NCI-H2227 treated with DMSO at 0.1 percent for 48 hours (cell line): ENCODE measurements at regions not wholly inside any gene's neighbourhood (a gene's known extent, or its start where the extent isn't known, plus 50 kb on each side); places are given as distances from the start of the nearest gene placed in this dataset.

Experiments used
- DNase-seq: peaks from one replicate; lab custom pipeline; 2025; lab: John Stamatoyannopoulos, UW

DNA sequence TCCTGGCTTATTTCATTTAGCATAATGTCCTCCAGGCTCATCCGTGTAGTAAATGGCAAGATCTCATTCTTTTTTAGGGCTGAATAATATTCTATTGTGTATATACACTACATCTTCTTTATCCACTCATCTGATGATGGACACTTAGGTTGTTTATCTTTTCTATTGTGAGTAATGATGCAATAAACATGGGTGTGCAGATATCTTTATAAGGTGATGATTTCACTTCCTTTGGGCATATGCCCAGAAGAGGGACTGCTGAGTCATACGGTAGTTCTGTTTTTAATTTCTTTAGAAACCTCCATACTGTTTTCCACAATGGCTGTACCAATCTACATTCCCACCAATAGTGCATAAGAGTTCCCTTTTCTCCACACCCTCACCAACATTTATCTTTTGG is 317.6 kb upstream of the CNKSR2 start:
- no peak for DNase-seq

DNA sequence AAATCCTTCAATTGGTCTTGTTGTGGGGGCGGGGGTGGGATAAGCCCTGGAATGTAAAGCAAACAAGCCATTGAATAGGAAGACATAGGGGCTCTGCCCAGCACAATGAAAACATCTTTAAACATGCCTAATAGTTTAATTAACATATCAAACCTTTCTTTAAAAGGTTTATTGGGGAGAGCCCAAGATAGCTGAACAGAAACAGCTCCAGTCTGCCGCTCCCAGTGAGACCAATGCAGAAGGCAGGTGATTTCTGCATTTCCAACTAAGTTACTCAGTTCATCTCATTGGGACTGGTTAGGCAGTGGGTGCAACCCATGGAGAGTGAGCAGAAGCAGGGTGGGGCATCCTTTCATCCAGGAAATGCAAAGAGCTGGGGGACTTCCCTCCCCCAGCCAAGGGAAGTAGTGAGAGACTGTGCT is 327.2 kb upstream of the CNKSR2 start:
- DNase-seq, result no peak

DNA sequence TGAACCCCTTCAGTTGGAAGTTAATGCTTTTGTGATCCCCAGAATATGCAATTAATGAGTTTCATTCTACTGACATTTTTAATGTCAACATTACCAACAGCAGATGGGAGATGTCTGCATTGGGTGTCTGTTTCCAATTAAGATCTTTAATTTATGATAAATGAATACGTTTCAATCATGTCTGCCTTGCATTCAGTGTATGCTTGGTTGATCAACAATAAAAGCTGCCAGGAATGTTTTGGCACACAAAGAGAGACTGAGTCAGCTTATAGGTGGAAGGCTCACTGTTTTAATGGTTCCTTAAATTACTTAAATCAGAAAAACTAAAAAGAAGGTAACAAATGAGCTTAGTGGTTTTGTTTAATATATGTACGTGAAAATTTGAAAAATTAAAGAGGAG is 359.9 kb upstream of the CNKSR2 start:
- no peak for DNase-seq

DNA sequence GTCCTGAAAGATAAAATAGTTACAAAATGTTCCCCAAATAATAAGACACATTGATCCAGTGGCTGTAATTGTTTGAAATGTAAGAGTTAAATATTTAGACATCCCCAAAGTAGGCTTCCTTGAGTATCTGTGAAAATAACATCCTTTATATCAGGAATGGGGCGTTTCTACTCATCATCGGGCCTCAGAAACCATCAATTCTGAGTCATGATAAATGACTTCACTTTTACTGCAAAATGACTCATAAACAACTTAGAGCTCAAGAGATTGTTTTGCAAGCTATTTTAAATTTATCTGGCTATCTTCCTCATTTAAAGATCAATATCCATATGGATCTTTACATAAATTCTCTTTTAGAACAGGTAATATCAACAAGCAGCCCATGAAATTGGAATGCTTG is 369.4 kb upstream of the CNKSR2 start:
- peak; percentile 57 for DNase-seq

DNA sequence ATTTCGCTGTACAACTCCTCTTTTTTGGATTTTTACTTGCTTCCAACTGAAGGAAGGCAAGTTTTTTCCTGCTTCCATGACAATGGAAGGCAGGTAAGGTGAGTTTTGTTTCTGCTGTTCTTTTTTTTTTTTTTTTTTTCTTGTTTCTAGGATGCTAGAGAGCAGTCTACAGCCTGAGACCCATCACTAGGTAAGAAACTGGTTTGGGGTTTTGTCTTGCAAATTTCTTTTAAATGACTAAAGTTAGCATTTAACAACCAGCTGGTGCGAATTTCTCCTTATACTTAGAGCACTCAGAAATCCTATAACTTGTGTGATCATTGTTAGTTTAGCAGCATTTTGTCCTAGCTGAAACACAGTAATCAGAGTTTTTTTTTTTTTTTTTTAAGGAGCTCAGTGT is 378.4 kb upstream of the CNKSR2 start:
- DNase-seq, result no peak

DNA sequence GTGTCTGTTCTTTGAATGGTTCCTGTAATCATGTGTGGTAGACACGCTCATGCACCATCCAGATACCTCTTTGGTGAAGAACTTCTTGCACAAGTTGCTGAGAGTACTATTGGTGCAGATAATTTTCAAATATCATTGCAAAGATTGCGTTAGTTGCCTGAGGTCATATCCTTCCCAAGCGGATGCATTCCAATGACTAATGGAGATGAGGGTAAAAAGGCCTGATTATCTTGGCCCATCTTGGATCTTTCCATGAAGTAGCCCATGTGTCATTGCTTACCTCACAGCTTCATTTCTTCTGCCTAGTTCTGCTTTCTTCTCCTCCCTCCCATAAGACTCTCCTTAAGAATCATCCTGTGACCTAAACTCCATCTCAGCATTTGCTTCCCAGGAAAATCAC is 384.9 kb upstream of the CNKSR2 start:
- no peak for DNase-seq

DNA sequence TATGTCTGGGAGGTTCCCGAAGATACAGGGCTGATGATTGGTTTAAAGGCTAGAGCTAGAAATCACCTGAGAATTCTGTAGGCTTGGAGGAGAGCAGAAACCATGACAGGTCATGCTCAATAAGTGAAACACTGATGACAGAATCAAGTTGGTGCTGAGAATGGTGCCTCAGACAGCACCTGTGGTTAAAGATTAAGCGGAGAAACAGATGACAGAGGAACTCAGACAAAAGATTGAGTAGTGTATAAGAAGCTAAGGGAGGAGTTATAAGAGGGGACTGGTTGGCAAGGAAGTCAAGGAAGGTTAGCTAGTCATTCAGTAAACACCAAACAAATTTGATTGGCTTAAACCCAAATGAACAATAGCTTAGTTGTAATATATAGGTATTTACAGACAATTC is 385.4 kb upstream of the CNKSR2 start:
- DNase-seq, result no peak

DNA sequence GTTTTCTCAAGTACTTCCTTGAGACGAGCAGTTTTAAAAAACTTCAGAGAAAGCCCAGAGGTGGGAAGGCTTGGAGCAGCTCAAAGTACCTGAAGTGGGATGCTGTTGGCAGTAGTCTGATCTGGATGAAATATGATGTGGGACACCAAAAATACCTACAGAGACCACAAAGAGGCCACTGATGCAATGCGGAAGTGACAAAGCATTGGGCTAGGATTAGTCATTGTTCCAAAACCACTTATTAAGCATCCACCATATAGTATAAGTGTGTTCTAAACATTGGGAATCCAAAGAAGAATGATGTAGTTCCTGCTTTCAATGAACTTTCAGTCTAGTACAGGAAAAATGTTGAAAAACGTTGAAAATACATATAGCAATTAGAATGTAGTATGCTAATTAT is 386.1 kb upstream of the CNKSR2 start:
- no peak for DNase-seq

DNA sequence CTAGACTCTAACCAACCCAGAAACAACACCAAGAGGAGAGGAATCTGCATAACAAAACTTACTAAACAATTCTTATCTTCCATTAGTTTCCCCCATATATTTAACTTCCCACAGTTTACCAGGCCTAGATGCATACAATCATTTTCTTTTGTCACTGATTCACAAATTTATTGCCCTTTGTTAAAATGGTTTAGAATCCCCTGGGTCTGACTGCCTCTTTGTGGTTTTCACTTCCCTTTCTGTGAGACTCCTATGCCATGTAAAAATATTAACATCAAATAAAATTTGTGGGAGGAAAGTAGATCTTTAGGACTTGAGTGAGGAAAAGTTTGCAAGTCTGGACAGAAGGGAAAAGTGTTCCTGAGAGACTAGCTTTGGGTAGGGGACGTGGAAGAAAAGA is 393.8 kb upstream of the CNKSR2 start:
- no peak for DNase-seq

DNA sequence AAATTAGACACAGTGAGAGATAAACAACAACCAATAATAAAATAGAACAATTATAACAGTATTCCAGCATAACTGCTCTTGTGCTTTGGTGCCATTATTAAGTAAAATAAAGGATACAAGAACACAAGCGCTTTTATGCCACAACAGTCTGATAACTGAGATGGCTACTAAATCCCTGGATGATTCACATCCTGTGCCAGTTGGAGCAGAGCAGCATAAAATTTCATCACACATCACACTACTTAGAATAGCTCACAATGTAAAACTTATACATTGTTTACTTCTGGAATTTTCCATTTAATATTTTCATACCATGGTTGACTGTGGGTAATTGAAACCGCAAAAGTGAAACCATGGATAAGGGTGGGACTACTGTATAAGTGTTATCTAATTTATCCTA is 399.9 kb upstream of the CNKSR2 start:
- no peak for DNase-seq

DNA sequence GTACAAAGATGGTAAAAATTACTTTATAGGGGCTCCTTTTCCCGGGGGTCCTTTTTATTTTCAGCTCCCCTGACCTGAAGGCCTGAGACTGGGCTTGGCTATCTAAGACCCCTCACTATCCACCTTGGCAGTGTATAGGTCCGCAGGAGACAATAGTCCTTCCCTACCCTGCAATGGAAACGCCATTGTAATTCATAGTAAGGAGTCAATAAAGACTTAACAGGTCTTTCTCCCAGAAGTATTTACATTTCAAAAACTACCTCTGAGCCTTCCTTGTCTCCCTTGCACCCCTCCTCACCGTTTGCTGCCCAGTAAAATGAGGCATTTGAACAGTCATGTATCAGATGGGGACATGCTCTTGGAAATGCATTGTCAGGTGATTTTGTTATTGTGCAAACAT is 401.2 kb upstream of the CNKSR2 start:
- no peak for DNase-seq

DNA sequence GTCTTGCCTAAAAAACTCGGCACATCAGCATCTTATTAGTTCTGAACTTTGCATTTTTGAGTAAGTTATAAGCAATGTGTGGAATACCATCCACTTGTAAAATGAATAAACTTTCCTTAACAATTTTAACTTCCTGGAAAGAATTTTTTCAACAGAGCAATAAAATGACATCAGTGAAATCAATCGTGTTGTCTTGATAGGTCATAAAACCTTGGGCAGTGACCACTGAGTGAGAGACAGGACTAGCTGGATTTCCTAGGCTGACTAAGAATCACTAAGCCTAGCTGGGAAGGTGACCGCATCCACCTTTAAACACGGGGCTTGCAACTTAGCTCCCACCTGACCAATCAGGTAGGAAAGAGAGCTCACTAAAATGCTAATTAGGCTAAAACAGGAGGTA is 403.0 kb upstream of the CNKSR2 start:
- no peak for DNase-seq

DNA sequence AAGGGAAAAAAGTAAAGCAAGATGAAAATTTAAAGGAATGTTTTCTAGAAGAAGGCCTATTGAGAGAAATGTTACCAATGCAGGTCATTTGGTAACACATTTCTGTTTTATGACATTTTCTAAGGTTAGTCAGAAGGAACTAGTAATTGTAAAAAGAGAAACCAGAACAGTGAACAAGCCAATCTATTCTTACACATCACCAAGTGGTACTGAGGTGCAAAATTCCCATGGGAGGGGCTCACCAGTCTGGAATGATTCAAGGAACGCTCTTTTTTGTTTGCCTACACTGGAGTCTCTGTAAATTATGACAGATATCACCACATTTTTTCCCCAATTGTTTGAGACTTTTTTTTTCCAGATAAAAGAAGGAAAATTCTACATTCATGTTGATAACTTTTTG is 404.7 kb upstream of the CNKSR2 start:
- DNase-seq, result no peak

DNA sequence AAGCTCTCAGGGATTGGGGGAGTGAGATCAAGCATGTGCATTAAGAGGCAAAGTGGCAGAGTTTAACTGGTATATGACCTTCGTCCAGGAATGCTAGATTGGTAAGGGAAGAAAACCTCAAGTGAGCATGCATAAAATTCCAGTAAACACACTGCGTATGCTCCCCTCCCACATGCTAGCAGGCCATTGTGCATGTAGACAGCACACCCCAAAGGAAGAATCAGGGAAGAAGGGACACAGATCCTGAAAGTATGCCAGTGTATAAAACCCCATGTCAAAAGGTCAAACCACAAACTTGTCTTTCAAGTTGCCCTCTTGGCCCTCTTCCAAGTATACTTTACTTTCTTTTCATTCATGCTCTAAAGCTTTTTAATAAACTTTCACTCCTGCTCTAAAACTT is 405.2 kb upstream of the CNKSR2 start:
- peak; percentile 15 for DNase-seq

DNA sequence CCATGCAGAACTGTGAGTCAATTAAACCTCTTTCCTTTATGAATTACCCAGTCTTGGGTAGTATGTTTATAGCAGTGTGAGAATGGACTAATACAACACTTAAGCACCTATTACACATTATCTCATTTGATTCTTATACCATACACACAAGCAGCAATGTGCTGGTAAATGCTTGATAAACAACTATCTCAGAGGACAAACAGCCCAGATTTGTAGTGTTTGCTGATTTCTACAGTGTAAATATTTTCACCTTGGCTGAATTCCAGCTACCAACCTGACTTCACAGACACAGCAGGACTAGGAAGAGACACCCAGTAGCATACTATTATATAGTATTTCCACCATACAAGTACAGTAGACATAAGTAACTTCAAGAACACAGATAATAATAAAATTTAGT is 406.5 kb upstream of the CNKSR2 start:
- no peak for DNase-seq

DNA sequence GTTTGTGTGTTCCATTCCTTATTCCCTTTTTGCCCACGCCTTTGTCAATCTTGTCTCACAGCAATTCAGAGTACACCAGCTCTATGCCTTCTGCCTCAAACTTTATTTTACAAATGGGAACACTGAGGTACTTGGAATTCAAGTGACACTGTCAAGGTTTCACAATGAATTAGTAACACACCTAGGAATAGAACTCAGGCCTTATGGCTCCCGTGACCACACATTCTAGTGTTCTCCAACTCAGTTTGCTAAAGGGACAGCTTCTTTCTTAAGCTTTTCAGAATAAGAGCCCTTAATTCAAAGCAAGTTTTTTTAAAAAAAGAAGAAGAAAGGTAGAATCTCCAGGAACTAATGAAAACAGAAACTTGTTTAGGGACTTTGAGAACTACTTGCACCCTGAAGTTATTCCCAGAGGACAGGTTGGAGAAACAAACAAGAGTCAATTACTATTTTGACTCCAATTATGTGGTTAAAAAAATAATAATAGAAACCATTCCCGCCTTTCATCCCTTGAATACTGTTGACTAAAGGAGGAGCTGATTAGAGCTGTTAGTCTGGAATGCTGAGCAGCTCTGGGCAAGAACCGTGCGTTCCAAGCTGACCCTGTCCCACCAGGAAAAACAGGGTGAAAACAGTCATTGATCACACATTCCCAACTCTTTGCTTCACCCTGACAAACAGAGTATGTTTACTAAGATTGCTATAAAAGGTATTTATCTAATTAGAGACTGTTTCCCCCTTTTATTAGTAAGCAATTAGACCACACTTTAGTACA is 408.8 kb upstream of the CNKSR2 start:
- no peak for DNase-seq

DNA sequence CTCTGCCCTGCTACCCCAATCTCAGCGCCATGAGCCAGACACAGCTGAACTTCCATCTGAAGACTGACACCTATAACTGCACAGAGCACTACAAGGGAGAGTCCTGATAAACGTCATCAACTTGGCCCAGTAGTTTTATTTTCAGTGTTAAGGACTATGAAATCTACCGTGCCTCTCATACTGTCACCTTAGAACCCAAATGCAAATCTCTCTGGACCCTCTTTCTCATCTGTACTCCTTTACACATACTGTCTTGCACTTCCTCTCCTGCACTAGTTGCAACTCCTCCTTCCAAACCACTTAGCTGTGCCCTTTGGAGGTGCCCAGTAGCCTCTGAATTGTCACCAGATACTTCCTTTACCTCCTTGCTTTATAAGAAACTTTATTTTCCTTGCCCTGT is 420.2 kb upstream of the CNKSR2 start:
- DNase-seq, result no peak

DNA sequence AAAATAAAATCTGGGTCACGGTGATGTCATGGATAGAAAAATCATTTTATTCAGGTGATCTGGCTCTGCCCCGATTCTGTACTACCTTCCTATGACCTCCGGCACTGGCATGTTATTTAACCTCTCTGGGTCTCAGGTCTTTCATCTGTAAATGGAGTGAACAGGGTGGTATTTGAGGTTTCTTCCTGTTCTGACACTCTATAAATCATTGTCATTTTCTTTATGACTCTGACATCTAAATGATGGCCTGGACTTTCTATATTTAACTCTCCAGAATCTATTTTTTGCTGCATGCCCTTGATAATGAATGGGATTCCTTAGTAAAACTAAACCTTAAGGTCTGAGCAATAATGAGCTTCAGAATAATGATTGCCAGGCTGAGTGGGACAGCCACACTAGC is 422.0 kb upstream of the CNKSR2 start:
- peak; percentile 53 for DNase-seq

DNA sequence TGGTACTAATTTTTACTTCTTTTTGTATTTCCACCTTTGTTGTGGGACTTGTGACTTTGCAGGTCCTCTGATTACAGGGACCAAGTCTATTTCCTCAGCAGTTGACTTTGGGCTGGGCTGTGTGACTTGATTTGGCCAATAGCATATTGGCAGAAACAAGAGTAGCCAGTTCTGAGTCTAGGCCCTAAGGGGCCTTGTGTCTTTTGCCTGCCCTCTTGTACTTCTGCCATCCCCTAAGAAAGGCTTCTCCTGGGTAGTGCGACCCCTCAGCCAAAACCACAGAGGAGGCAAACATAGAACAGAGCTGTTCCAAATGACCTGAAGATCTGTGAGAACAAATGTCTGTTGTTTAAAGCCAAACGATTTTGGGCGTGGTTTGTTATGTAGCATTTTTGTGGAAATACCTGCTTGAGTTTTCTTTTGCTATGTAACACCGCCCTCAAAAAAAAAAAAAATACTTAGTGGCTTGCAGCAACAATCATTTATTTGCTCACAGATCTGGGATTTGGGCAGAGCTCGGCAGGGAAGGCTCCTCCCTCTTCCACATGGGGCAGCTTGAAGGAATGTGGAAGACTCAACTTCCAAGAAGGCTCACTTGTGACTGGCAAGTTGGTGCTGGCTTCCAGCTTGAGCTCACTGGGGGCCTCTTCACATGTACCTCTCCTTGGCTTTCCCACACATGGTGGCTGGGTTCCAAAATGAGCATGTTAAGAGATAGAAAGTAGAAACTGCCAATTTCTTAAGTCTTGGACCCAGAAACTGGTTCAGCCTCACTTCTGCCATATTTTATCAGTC is 423.0 kb upstream of the CNKSR2 start:
- DNase-seq, result no peak

DNA sequence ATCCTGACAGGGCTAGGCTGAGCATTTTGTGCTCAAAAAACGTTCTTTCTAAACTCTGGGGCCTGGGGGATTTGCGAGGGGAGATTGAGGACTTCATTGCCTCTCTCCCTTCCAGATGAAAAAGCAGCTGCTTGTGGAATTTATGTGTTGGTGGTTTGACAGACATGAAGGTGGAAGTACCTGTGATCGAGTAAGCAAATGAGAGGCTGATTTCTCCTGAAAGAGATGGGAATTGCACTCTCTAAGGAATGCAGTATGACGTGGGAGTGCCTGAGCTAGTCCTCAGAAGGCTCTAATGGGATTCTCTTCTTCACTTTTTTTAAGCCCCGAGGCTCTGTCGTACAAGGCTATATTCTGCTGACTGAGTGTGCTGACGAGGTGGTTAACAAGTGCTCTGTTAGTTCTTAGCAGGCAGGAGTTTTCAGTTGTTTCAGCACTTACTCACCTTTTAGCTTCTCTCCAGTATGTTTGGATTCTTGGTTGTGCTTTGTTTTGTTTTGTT is 426.8 kb upstream of the CNKSR2 start:
- no peak for DNase-seq

DNA sequence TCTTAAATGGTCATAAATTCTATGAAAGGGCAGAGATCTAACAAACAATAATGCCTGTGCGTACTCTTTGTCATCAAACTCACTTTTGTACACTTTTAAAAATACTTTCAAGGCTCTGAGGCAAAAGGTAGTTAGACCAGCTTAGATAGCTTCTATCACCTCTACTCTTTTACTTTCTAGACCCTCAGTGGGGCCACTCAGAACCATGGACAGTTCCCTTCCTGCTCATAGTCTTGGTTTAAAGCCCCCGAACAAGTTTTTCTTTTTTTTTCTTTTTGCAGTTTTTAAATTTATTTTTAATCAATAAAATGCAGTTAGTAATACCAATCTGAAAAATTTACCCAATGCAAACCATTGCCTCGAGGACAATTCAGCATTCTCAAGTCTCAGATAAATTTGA is 460.5 kb upstream of the CNKSR2 start:
- no peak for DNase-seq

DNA sequence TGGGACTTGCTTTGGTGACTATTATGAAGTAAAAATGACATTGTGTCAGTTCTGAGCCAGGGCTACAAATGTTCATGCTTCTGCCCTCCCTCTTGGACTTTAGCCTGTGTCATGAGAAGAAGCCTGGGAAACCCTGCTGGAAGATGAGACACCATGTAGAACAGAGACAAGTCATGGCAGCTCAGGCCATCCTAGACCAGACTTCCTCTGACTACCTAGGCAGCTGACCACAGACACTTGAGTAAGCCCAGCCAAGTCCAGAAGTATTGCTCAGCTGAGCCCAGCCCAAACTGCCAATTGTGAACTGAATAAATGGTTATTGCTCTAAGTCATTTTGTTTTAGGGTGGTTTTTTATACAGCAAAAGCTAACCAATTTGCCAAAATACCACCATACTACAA is 467.6 kb upstream of the CNKSR2 start:
- DNase-seq, result no peak

DNA sequence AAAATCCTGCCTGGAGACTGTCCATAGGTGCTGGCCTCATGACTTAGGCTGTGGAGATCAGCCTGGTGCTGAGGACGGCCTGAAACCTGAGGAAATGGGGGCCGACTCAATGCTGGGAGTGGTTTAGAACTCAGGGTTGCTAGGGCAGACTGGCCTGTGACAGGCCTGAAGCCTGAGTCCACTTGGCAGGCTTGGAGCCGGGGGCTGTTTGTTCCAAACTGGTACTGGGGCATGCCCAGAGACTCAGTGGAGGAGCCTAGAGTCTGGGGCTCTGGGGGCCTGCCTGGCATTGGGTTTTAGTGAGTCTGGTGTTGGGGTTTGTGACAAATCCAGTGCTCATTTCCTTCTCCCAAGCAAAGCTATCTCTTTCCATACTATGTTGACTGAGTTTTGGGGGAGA is 489.7 kb upstream of the CNKSR2 start:
- DNase-seq, result no peak

DNA sequence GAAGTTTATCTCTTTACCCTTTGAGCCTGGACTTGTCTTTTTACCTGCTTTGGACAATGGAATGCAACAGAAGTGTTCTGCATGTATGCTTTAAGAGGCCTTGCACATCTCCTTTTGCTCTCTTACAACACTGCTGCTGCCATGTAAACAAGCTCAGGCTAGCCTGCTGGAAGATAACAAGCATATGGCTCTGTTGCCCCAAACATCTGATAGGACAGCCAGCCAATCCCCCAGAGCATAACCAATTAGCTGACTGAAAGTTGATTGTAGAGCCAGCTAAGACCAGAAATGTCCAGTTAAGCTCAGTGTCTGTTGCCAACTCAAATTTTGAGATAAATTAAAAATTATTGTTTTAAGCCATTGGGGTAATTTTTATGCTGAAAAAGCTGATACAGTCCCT is 510.6 kb upstream of the CNKSR2 start:
- DNase-seq, result no peak
